Erythroblast (primary cell): ENCODE measurements at regions not wholly inside any gene's neighbourhood (a gene's known extent, or its start where the extent isn't known, plus 50 kb on each side); places are given as distances from the start of the nearest gene placed in this dataset.

Source experiments
- GATA1 ChIP-seq: IDR thresholded peaks from 2 replicates; pipeline ENCODE4 v1.6.1; 2011; ENCODE audit warnings: low read depth, mild to moderate bottlenecking, control low read depth, low read length, moderate library complexity
- POLR2A ChIP-seq: IDR thresholded peaks from 2 replicates; pipeline ENCODE4 v1.6.1; 2011; ENCODE audit warnings: mild to moderate bottlenecking, low read length

- TF ChIP-seq POLR2A = no peak
- no peak for TF ChIP-seq GATA1
Observed at GRCh38 chr22:49702068-49702397, 125.6 kb downstream of the BRD1 start.
